ENCODE measurements at regions not wholly inside any gene's neighbourhood (a gene's known extent, or its start where the extent isn't known, plus 50 kb on each side); places are given as distances from the start of the nearest gene placed in this dataset.

- TF ChIP-seq, protein P1, sequence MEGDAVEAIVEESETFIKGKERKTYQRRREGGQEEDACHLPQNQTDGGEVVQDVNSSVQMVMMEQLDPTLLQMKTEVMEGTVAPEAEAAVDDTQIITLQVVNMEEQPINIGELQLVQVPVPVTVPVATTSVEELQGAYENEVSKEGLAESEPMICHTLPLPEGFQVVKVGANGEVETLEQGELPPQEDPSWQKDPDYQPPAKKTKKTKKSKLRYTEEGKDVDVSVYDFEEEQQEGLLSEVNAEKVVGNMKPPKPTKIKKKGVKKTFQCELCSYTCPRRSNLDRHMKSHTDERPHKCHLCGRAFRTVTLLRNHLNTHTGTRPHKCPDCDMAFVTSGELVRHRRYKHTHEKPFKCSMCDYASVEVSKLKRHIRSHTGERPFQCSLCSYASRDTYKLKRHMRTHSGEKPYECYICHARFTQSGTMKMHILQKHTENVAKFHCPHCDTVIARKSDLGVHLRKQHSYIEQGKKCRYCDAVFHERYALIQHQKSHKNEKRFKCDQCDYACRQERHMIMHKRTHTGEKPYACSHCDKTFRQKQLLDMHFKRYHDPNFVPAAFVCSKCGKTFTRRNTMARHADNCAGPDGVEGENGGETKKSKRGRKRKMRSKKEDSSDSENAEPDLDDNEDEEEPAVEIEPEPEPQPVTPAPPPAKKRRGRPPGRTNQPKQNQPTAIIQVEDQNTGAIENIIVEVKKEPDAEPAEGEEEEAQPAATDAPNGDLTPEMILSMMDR (IDR thresholded peaks at IDR 0.05): no peak
- TF ChIP-seq EZH2 (IDR thresholded peaks at IDR 0.05; ENCODE audit: borderline replicate concordance, insufficient read depth, low read depth, low read length, poor library complexity, severe bottlenecking): no peak
Observed at GRCh38 chr13:50464349-50465251, 378.9 kb downstream of the DLEU7 start.
